Mesenchymal stem cell (in vitro differentiated cells and primary cell): ENCODE measurements at regions not wholly inside any gene's neighbourhood (a gene's known extent, or its start where the extent isn't known, plus 50 kb on each side); places are given as distances from the start of the nearest gene placed in this dataset.

Experiments
- DNase-seq: peaks from one replicate; pipeline ENCODE4 v3.0.0-alpha.2; 2013
- H2AFZ ChIP-seq: one replicate; pipeline ENCODE4 v1.6.1; 2013; ENCODE audit warnings: low read depth, mild to moderate bottlenecking, control low read depth, inconsistent platforms, low read length, moderate library complexity
- H2AK5ac ChIP-seq: 2 replicates; pipeline ENCODE4 v1.6.1; 2013; ENCODE audit warnings: low read length, moderate library complexity, mild to moderate bottlenecking, inconsistent platforms; ENCODE audit not compliant: severe bottlenecking
- H2BK120ac ChIP-seq: one replicate; pipeline ENCODE4 v1.6.1; 2013; ENCODE audit warnings: low read depth, mild to moderate bottlenecking, inconsistent platforms, low read length, moderate library complexity
- H2BK12ac ChIP-seq, 2 experiments: one replicate each; pipeline ENCODE4 v1.6.1; 2013; ENCODE audit warnings: inconsistent platforms in 2 of 2, low read length in 2 of 2, mild to moderate bottlenecking in 2 of 2, moderate library complexity in 2 of 2, control low read depth in 1 of 2
- H2BK15ac ChIP-seq: one replicate; pipeline ENCODE4 v1.6.1; 2013; ENCODE audit warnings: mild to moderate bottlenecking, low read depth, inconsistent platforms; ENCODE audit not compliant: poor library complexity, severe bottlenecking
- H2BK5ac ChIP-seq: 2 replicates; pipeline ENCODE4 v1.6.1; 2013; ENCODE audit warnings: low read depth, mild to moderate bottlenecking, low read length, control low read depth, inconsistent platforms; ENCODE audit not compliant: poor library complexity, severe bottlenecking
- H3K14ac ChIP-seq, 2 experiments: one replicate each; pipeline ENCODE4 v1.6.1; 2013; ENCODE audit warnings: inconsistent platforms in 2 of 2, low read length in 2 of 2, control low read depth in 1 of 2, mild to moderate bottlenecking in 1 of 2, moderate library complexity in 1 of 2
- H3K18ac ChIP-seq, 2 experiments: one replicate each; pipeline ENCODE4 v1.6.1; 2013; ENCODE audit warnings: inconsistent platforms in 2 of 2, low read length in 2 of 2, control low read depth in 1 of 2, low read depth in 1 of 2, mild to moderate bottlenecking in 1 of 2
- H3K23ac ChIP-seq, 2 experiments: one replicate each; pipeline ENCODE4 v1.6.1; 2013; ENCODE audit warnings: inconsistent platforms in 2 of 2, low read length in 2 of 2, mild to moderate bottlenecking in 2 of 2, moderate library complexity in 2 of 2, control low read depth in 1 of 2
- H3K27ac ChIP-seq: 2 replicates; pipeline ENCODE4 v1.5.1; 2013; ENCODE audit warnings: mild to moderate bottlenecking, moderate library complexity, low read length, control low read depth, inconsistent platforms; ENCODE audit not compliant: poor library complexity, severe bottlenecking
- H3K27me3 ChIP-seq, 2 experiments: 2 replicates each; pipeline versions ENCODE4 v1.6.1 to v1.7.0; 2013; ENCODE audit warnings: low read length in 2 of 2, mild to moderate bottlenecking in 2 of 2, moderate library complexity in 2 of 2, control low read depth in 1 of 2, inconsistent platforms in 1 of 2; ENCODE audit not compliant: control insufficient read depth in 1 of 2, insufficient read depth in 1 of 2
- H3K36me3 ChIP-seq, 2 experiments: 2 replicates each; pipeline versions ENCODE4 v1.6.1 to v1.7.0; 2013; ENCODE audit warnings: low read length in 2 of 2, control low read depth in 1 of 2, inconsistent platforms in 1 of 2, low read depth in 1 of 2, mild to moderate bottlenecking in 1 of 2; ENCODE audit not compliant: insufficient read depth in 2 of 2, control insufficient read depth in 1 of 2
- H3K4ac ChIP-seq, 2 experiments: one replicate each; pipeline ENCODE4 v1.6.1; 2013; ENCODE audit warnings: inconsistent platforms in 2 of 2, low read length in 2 of 2, mild to moderate bottlenecking in 2 of 2, moderate library complexity in 2 of 2, control low read depth in 1 of 2, low read depth in 1 of 2
- H3K4me1 ChIP-seq: 2 replicates; pipeline ENCODE4 v1.6.1; 2013; ENCODE audit warnings: low read depth, low read length, control low read depth; ENCODE audit not compliant: control insufficient read depth, insufficient read depth
- H3K4me2 ChIP-seq: 2 replicates; pipeline ENCODE4 v1.6.1; 2013; ENCODE audit warnings: low read length, mild to moderate bottlenecking, inconsistent platforms; ENCODE audit not compliant: poor library complexity, severe bottlenecking
- H3K4me3 ChIP-seq, 2 experiments: 2 replicates each; pipeline versions ENCODE4 v1.5.1 to v1.7.0; 2013; ENCODE audit warnings: low read length in 2 of 2, mild to moderate bottlenecking in 2 of 2, control low read depth in 1 of 2, low read depth in 1 of 2; ENCODE audit not compliant: insufficient read depth in 1 of 2
- H3K79me1 ChIP-seq: replicated peaks from 2 replicates; pipeline ENCODE4 v1.6.1; 2013; ENCODE audit warnings: mild to moderate bottlenecking, control low read depth, low read length, inconsistent platforms; ENCODE audit not compliant: poor library complexity, severe bottlenecking
- H3K9ac ChIP-seq: 2 replicates; pipeline ENCODE4 v1.7.0; 2013; ENCODE audit warnings: mild to moderate bottlenecking, low read length, moderate library complexity
- H3K9me3 ChIP-seq: 2 replicates; pipeline ENCODE4 v1.7.0; 2013; ENCODE audit warnings: mild to moderate bottlenecking, low read length; ENCODE audit not compliant: control insufficient read depth
- H4K8ac ChIP-seq: one replicate; pipeline ENCODE4 v1.6.1; 2013; ENCODE audit warnings: inconsistent platforms, mild to moderate bottlenecking, low read length, moderate library complexity
- H4K91ac ChIP-seq: one replicate; pipeline ENCODE4 v1.6.1; 2013; ENCODE audit warnings: mild to moderate bottlenecking, low read length, inconsistent platforms
- WGBS: methylation state at CpG from one replicate; pipeline ENCODE4 v1.1.7; 2013; ENCODE audit warnings: mixed read lengths; 5-methylcytosine and 5-hydroxymethylcytosine counted together

DNA sequence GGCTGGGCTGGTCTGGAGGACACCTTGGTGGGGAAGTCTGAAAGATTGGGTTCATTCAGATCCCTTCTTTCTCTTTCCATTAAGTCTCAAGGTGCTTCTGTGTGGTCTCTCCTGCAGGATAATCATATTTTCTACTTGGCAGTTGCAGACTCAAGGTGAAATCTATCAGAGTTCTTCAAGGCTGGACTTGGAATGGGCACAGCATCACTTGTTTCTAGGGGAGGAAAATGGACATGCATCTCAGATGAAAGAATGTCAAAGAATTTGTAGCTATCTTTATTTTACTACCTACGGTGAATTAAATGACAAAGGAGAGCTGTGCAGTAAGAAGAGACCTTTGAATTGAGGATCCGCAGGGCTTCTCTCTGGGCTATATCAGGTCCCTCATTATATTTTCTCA is 69.8 kb upstream of the PAPPA start:
- Histone ChIP-seq H3K14ac (no peak overlapping the region), H4K8ac (no peak overlapping the region), H3K18ac (no peak overlapping the region), H3K9me3 (no peaks in the 10 kb centered on the region), H3K27ac (no peak overlapping the region), H3K9ac (no peak overlapping the region), H2AFZ (no peak overlapping the region), H3K36me3 (no peaks in the 10 kb centered on the region), H3K4ac (no peak overlapping the region), H3K27me3 (no peaks in the 10 kb centered on the region), H2BK12ac (no peak overlapping the region), H4K91ac (no peak overlapping the region), H3K23ac (no peak overlapping the region), H3K4me2 (no peak overlapping the region), H3K4me1 (peaks cover 1% of the 10 kb centered on the region), H2BK5ac (no peak overlapping the region), H2BK15ac (no peak overlapping the region), H3K79me1 (no peaks in the 10 kb centered on the region), H2BK120ac (no peak overlapping the region), H2AK5ac (no peak overlapping the region), H3K4me3 (no peak overlapping the region)
- WGBS = no CpG with 5 or more reads among the region's 2 CpGs
- no peak for DNase-seq

DNA sequence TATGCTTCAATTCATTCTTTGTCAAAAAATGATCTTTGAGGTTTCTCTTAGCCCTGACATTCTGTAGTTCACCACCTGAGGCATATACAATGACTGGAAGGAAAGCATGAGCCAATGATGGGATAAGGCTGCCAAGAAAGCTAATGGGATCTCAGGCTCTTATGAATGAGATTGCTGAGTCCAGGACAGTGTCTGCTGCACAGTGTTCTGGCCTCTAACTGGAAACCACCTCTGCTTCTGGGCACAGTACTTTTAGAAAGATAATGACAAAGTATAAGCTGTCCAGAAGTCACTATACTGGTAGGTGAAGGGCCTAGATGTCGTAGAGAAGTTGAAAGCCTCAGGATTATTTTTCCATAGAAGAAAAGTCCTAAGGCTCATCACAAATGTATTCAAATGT is 69.1 kb upstream of the PAPPA start:
- no peak overlapping the region for H2BK5ac ChIP-seq
- no peak overlapping the region for H3K4me2 ChIP-seq
- no peak overlapping the region for H2BK12ac ChIP-seq
- H2AK5ac ChIP-seq = no peak overlapping the region
- H2AFZ ChIP-seq = no peak overlapping the region
- no peak overlapping the region for H2BK15ac ChIP-seq
- H3K27ac ChIP-seq = no peak overlapping the region
- no peak overlapping the region for H4K91ac ChIP-seq
- no peak overlapping the region for H3K18ac ChIP-seq
- no CpG with 5 or more reads among the region's 1 CpG for WGBS
- H3K23ac ChIP-seq = no peak overlapping the region
- no peaks in the 10 kb centered on the region for H3K27me3 ChIP-seq
- no peak overlapping the region for H4K8ac ChIP-seq
- H2BK120ac ChIP-seq = no peak overlapping the region
- no peak overlapping the region for H3K9ac ChIP-seq
- no peak overlapping the region for H3K14ac ChIP-seq
- no peaks in the 10 kb centered on the region for H3K79me1 ChIP-seq
- no peak overlapping the region for H3K4ac ChIP-seq
- H3K9me3 ChIP-seq = no peaks in the 10 kb centered on the region
- H3K4me1 ChIP-seq = peaks cover 1% of the 10 kb centered on the region
- H3K36me3 ChIP-seq = no peaks in the 10 kb centered on the region
- H3K4me3 ChIP-seq = no peak overlapping the region
- DNase-seq = no peak

DNA sequence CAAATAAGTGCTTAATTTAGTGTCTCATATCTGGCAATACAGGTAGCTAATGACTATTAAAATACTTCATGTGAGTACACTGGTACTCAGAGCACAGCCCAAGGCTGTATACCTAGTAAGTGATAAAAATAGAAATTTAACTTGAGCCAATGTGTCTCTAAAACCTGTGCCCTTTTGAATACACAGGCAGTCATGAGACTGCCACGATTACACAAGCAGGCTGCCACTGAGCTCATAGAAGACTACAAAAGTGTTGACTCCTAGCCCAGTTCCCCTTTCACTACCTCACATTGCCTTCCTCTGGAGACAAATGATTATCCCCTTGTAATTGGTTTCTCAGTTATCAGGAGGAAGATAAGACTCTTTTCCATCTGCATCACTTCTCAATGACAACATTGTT is 66.3 kb upstream of the PAPPA start:
- no peaks in the 10 kb centered on the region for H3K79me1 ChIP-seq
- H4K8ac ChIP-seq = no peak overlapping the region
- WGBS = 76% methylated on average over 1 of the region's 1 CpG
- H3K18ac ChIP-seq = no peak overlapping the region
- H2AFZ ChIP-seq = no peak overlapping the region
- H3K4me2 ChIP-seq = no peak overlapping the region
- no peaks in the 10 kb centered on the region for H3K36me3 ChIP-seq
- no peak overlapping the region for H3K27ac ChIP-seq
- H3K4me1 ChIP-seq = peaks cover 1% of the 10 kb centered on the region
- no peaks in the 10 kb centered on the region for H3K27me3 ChIP-seq
- no peak overlapping the region for H3K23ac ChIP-seq
- H2BK5ac ChIP-seq = no peak overlapping the region
- H3K4ac ChIP-seq = no peak overlapping the region
- H2BK12ac ChIP-seq = peak overlapping the region; percentile 42 to 44
- no peak overlapping the region for H2BK15ac ChIP-seq
- peaks cover 6% of the 10 kb centered on the region for H3K9me3 ChIP-seq
- no peak overlapping the region for H3K4me3 ChIP-seq
- peak; percentile 79 for DNase-seq
- no peak overlapping the region for H2BK120ac ChIP-seq
- H2AK5ac ChIP-seq = no peak overlapping the region
- H3K14ac ChIP-seq = no peak overlapping the region
- H3K9ac ChIP-seq = peak overlapping the region; percentile 78
- no peak overlapping the region for H4K91ac ChIP-seq

DNA sequence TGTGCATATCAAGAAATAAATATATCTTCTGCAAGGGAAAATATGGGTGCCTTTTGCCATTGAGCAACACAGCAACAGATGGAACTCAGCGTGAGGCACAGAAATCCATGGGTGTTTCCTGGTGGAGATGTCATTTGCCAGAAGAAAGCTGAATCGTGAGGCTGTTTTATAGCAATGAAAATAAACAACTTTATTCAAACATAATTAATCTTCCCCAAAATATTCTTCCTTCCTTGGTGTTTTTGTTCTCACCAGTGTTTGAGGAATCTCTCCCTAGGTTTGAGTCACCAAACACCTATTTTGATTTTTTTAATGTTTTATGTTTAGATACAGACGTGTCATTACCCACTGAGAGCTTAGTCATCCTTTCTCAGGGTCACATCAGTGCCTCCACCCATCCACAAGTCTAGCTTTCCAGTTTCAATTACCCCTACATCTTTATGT is 65.8 kb upstream of the PAPPA start:
- Histone ChIP-seq H3K23ac (no peak overlapping the region), H2BK5ac (no peak overlapping the region), H2BK15ac (no peak overlapping the region), H3K14ac (no peak overlapping the region), H3K9ac (peak overlapping the region; percentile 78), H4K91ac (no peak overlapping the region), H3K4me3 (peak overlapping the region in 1 of 2 experiments; percentile 19), H3K9me3 (peaks cover 6% of the 10 kb centered on the region), H2BK120ac (no peak overlapping the region), H3K4ac (no peak overlapping the region), H3K27me3 (no peaks in the 10 kb centered on the region), H3K36me3 (no peaks in the 10 kb centered on the region), H2BK12ac (no peak overlapping the region), H3K27ac (no peak overlapping the region), H3K4me1 (peaks cover 1% of the 10 kb centered on the region), H3K18ac (peak overlapping the region; percentile 32 to 46), H4K8ac (peak overlapping the region; percentile 46), H2AK5ac (no peak overlapping the region), H3K4me2 (no peak overlapping the region), H2AFZ (no peak overlapping the region), H3K79me1 (no peaks in the 10 kb centered on the region)
- 0% methylated on average over 1 of the region's 3 CpGs for WGBS
- DNase-seq = peak; percentile 72
